ENCODE measurements at regions not wholly inside any gene's neighbourhood (a gene's known extent, or its start where the extent isn't known, plus 50 kb on each side); places are given as distances from the start of the nearest gene placed in this dataset.

DNA sequence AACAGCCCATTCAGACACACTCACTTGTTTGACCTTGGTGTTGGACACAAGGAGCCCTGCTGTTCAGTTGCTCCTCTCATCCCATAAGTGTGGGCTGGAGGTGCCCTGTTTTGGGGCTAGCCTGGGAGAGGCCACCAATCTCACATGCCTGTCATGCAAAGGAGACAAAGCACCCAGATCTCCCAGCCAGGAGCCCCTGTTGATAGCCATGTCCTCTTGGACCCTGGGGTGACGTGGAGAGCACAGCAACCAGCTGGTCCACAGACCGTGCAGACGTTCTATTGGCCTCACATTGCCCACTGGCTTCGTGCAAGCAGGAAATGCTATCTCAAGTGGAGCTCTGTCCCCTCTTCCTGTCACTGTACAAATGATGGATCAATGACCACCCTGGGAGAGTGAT, 240.8 kb downstream of the RPS24 start:
- TF ChIP-seq GABPA (IDR thresholded peaks at IDR 0.05; ENCODE audit: low read depth) (no peak), FOSL2 (IDR thresholded peaks at IDR 0.05; ENCODE audit: borderline replicate concordance, low read depth) (no peak)
- CTCF ChIA-PET = interaction anchor here (1.9 kb wide), 1 partner anchor 14 kb away, joined by 5 read pairs; no protein-coding TSS in a partner anchor
- no peaks in the 10 kb centered on the region for H3F3A ChIP-seq (replicated peaks; ENCODE audit: insufficient read depth)
- POLR2A ChIA-PET = no interaction called here
- H3K9ac ChIP-seq = no peak overlapping the region
- no peaks in the 10 kb centered on the region for H3K36me3 ChIP-seq (replicated peaks in 1 of 2; ENCODE audit: control insufficient read depth in 1 of 2, insufficient read depth in 2 of 2, low read length in 1 of 2)
- H3K4me1 ChIP-seq (ENCODE audit: control insufficient read depth in 1 of 2, insufficient read depth in 2 of 2, low read depth in 1 of 2, low read length in 1 of 2) = peaks cover 8 to 20% of the 10 kb centered on the region in 2 experiments; a peak in 2 of 4 replicates
- no peak overlapping the region for H3K4me3 ChIP-seq (ENCODE audit: low read depth in 2 of 2, low read length in 1 of 2)
- 67% methylated on average over 3 of the region's 4 CpGs for WGBS (ENCODE audit: low lambda C conversion rate)
- H3K27ac ChIP-seq (ENCODE audit: low read depth in 2 of 2, low read length in 1 of 2) = no peak overlapping the region
- H3K9me2 ChIP-seq = no peaks in the 10 kb centered on the region
- no peak for DNase-seq
- H3K4me2 ChIP-seq = no peak overlapping the region
- H2AFZ ChIP-seq (ENCODE audit: low read depth) = no peak overlapping the region
- H3K27me3 ChIP-seq (ENCODE audit: insufficient read depth) = no peaks in the 10 kb centered on the region
- no peaks in the 10 kb centered on the region for H4K20me1 ChIP-seq (ENCODE audit: insufficient read depth)
- no peaks in the 10 kb centered on the region for H3K79me2 ChIP-seq (ENCODE audit: insufficient read depth)
- H3K9me3 ChIP-seq = no peaks in the 10 kb centered on the region

- no peaks in the 10 kb centered on the region for H3K27me3 ChIP-seq (ENCODE audit: insufficient read depth)
- H3K36me3 ChIP-seq (replicated peaks in 1 of 2; ENCODE audit: control insufficient read depth in 1 of 2, insufficient read depth in 2 of 2, low read length in 1 of 2) = no peaks in the 10 kb centered on the region
- H3K4me2 ChIP-seq = no peak overlapping the region
- no peaks in the 10 kb centered on the region for H4K20me1 ChIP-seq (ENCODE audit: insufficient read depth)
- no peaks in the 10 kb centered on the region for H3K9me2 ChIP-seq
- CTCF ChIA-PET = interaction anchor here (0.7 kb wide), 1 partner anchor 40 kb away, joined by 3 read pairs; no protein-coding TSS in a partner anchor
- POLR2A ChIA-PET = interaction anchor here (0.6 to 0.7 kb wide), 3 partner anchors 17 to 66 kb away, joined by 4 to 8 read pairs (median 7); no protein-coding TSS in a partner anchor
- WGBS (ENCODE audit: low lambda C conversion rate) = 94% methylated on average over 1 of the region's 1 CpG
- H2AFZ ChIP-seq (ENCODE audit: low read depth) = no peak overlapping the region
- no peaks in the 10 kb centered on the region for H3K79me2 ChIP-seq (ENCODE audit: insufficient read depth)
- H3K9ac ChIP-seq = no peak overlapping the region
- H3K4me1 ChIP-seq (ENCODE audit: control insufficient read depth in 1 of 2, insufficient read depth in 2 of 2, low read depth in 1 of 2, low read length in 1 of 2) = peaks cover 8 to 25% of the 10 kb centered on the region in 2 experiments; a peak in 2 of 4 replicates
- no peak overlapping the region for H3K27ac ChIP-seq (ENCODE audit: low read depth in 2 of 2, low read length in 1 of 2)
- H3F3A ChIP-seq (replicated peaks; ENCODE audit: insufficient read depth) = no peaks in the 10 kb centered on the region
- H3K4me3 ChIP-seq (ENCODE audit: low read depth in 2 of 2, low read length in 1 of 2) = no peak overlapping the region
- TF ChIP-seq NRF1 (IDR thresholded peaks at IDR 0.05; ENCODE audit: low read depth, low read length) (no peak), ZBTB33 (IDR thresholded peaks at IDR 0.05; ENCODE audit: borderline replicate concordance, low read depth) (no peak), RAD21 (IDR thresholded peaks at IDR 0.05; ENCODE audit: low read length) (no peak), CHD2 (IDR thresholded peaks at IDR 0.05; ENCODE audit: low read length, partially characterized antibody) (no peak), YY1 (IDR thresholded peaks at IDR 0.05; ENCODE audit: low read depth) (no peak), RFX5 (IDR thresholded peaks at IDR 0.05; ENCODE audit: low read length) (no peak), EP300 (IDR thresholded peaks at IDR 0.05; ENCODE audit: borderline replicate concordance in 1 of 2, low read depth in 1 of 2, low read length in 1 of 2) (no peak), TCF12 (IDR thresholded peaks at IDR 0.05) (no peak), TEAD4 (IDR thresholded peaks at IDR 0.05; ENCODE audit: borderline replicate concordance, insufficient read depth) (no peak)
- TF ChIP-seq, protein P1, sequence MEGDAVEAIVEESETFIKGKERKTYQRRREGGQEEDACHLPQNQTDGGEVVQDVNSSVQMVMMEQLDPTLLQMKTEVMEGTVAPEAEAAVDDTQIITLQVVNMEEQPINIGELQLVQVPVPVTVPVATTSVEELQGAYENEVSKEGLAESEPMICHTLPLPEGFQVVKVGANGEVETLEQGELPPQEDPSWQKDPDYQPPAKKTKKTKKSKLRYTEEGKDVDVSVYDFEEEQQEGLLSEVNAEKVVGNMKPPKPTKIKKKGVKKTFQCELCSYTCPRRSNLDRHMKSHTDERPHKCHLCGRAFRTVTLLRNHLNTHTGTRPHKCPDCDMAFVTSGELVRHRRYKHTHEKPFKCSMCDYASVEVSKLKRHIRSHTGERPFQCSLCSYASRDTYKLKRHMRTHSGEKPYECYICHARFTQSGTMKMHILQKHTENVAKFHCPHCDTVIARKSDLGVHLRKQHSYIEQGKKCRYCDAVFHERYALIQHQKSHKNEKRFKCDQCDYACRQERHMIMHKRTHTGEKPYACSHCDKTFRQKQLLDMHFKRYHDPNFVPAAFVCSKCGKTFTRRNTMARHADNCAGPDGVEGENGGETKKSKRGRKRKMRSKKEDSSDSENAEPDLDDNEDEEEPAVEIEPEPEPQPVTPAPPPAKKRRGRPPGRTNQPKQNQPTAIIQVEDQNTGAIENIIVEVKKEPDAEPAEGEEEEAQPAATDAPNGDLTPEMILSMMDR (IDR thresholded peaks at IDR 0.05) = no peak
- DNase-seq = no peak
- no peaks in the 10 kb centered on the region for H3K9me3 ChIP-seq
These were observed 242.5 kb downstream of the RPS24 start for GRCh38 chr10:78276139-78276538.
